A673 (cell line): ENCODE measurements at regions not wholly inside any gene's neighbourhood (a gene's known extent, or its start where the extent isn't known, plus 50 kb on each side); places are given as distances from the start of the nearest gene placed in this dataset.

Experiments used
- CTCF ChIP-seq: fragments of 300-800, 200-600 bp; sonication (generic); conservative IDR thresholded peaks from 2 replicates; pipeline ENCODE4 v1.5.1; 2017; ENCODE audit warnings: low read depth, mild to moderate bottlenecking, antibody characterized with exemption, low read length, moderate library complexity, mixed read lengths
- EZH2 ChIP-seq: fragments of 200-600 bp; sonication (generic); IDR thresholded peaks from 2 replicates; pipeline ENCODE4 v1.6.1; 2017; ENCODE audit warnings: borderline replicate concordance, low read depth, mild to moderate bottlenecking, mixed read lengths, antibody characterized with exemption, low read length; ENCODE audit not compliant: poor library complexity, severe bottlenecking

- TF ChIP-seq EZH2 (no peak), CTCF (no peak)
Measured at GRCh38 chr2:184268900-184269477, 329.3 kb upstream of the ZNF804A start.
